Fibroblast of lung (primary cell): ENCODE measurements at regions not wholly inside any gene's neighbourhood (a gene's known extent, or its start where the extent isn't known, plus 50 kb on each side); places are given as distances from the start of the nearest gene placed in this dataset.

Experiments
- DNase-seq, 2 donors: peaks; one replicate each; pipeline versions ENCODE4 v3.0.0 to v3.0.0-alpha.2; 2010; ENCODE audit warnings: low read depth in 2 of 2
- H2AFZ ChIP-seq: 2 replicates; pipeline ENCODE4 v1.5.1; 2012; ENCODE audit warnings: low read length, control low read depth, inconsistent platforms
- H3K27ac ChIP-seq: 2 replicates; pipeline ENCODE4 v1.5.1; 2011; ENCODE audit warnings: low read length, control low read depth; ENCODE audit not compliant: insufficient read depth
- H3K27me3 ChIP-seq: 2 replicates; pipeline ENCODE4 v1.5.1; 2011; ENCODE audit warnings: mild to moderate bottlenecking, low read length; ENCODE audit not compliant: control insufficient read depth, insufficient read depth
- H3K36me3 ChIP-seq: 2 replicates; pipeline ENCODE4 v1.5.1; 2011; ENCODE audit warnings: low read length; ENCODE audit not compliant: control insufficient read depth, insufficient read depth
- H3K4me1 ChIP-seq: 2 replicates; pipeline ENCODE4 v1.5.1; 2011; ENCODE audit warnings: low read length; ENCODE audit not compliant: control insufficient read depth, insufficient read depth; ENCODE audit errors: extremely low read depth
- H3K4me2 ChIP-seq: 2 replicates; pipeline ENCODE4 v1.5.1; 2011; ENCODE audit warnings: low read length, control low read depth; ENCODE audit not compliant: insufficient read depth; ENCODE audit errors: extremely low read depth
- H3K4me3 ChIP-seq, 4 experiments: fragments of 200-600 bp in 1 of 4; sonication (generic) in 1 of 4; replicated peaks in 1 of 4; 2 replicates each; pipeline ENCODE4 v1.5.1; 2011 to 2016; ENCODE audit warnings: low read length in 4 of 4, low read depth in 3 of 4, mild to moderate bottlenecking in 3 of 4, control low read depth in 2 of 4, inconsistent platforms in 1 of 4, mixed read lengths in 1 of 4; ENCODE audit not compliant: insufficient read depth in 1 of 4; ENCODE audit errors: control extremely low read depth in 1 of 4
- H3K79me2 ChIP-seq: 2 replicates; pipeline ENCODE4 v1.5.1; 2012; ENCODE audit warnings: mild to moderate bottlenecking, low read length, inconsistent platforms; ENCODE audit not compliant: control insufficient read depth, insufficient read depth
- H3K9ac ChIP-seq: 2 replicates; pipeline ENCODE4 v1.5.1; 2011; ENCODE audit warnings: mild to moderate bottlenecking, low read length, control low read depth; ENCODE audit not compliant: insufficient read depth
- H3K9me3 ChIP-seq: 2 replicates; pipeline ENCODE4 v1.5.1; 2012; ENCODE audit warnings: low read depth, low read length; ENCODE audit not compliant: control insufficient read depth, insufficient read depth
- H4K20me1 ChIP-seq: 2 replicates; pipeline ENCODE4 v1.5.1; 2011; ENCODE audit warnings: low read length; ENCODE audit not compliant: control insufficient read depth, insufficient read depth; ENCODE audit errors: extremely low read depth
- CTCF ChIP-seq, 2 donors: IDR thresholded peaks in 1 of 2; conservative IDR thresholded peaks in 1 of 2; 1 replicate in 1 of 2; 2 replicates in 1 of 2; pipeline ENCODE4 v1.5.1; 2011 to 2012; ENCODE audit warnings: low read length in 2 of 2, control low read depth in 1 of 2, inconsistent platforms in 1 of 2, low read depth in 1 of 2, mild to moderate bottlenecking in 1 of 2
- EZH2 ChIP-seq: IDR thresholded peaks from 2 replicates; pipeline ENCODE4 v1.5.1; 2012; ENCODE audit warnings: low read length, control low read depth, mild to moderate bottlenecking; ENCODE audit errors: missing control alignments

- no peak for TF ChIP-seq EZH2
- TF ChIP-seq CTCF (conservative IDR thresholded peaks at IDR 0.05 in 1 of 2, IDR thresholded peaks at IDR 0.05 in 1 of 2; ENCODE audit: low read depth in 1 of 2, low read length in 2 of 2): no peak
- Histone ChIP-seq H3K4me1 (no peaks in the 10 kb centered on the region), H3K27ac (no peak overlapping the region), H3K4me3 (no peak overlapping the region), H3K79me2 (no peaks in the 10 kb centered on the region), H3K36me3 (no peaks in the 10 kb centered on the region), H2AFZ (no peak overlapping the region), H3K9me3 (no peaks in the 10 kb centered on the region), H3K4me2 (no peak overlapping the region), H4K20me1 (no peaks in the 10 kb centered on the region), H3K27me3 (no peaks in the 10 kb centered on the region), H3K9ac (no peak overlapping the region)
- DNase-seq: no peak
Measured at GRCh38 chr4:38306482-38307071, 346.4 kb downstream of the PTTG2 start.

GRCh38 chr4:38308728-38309311 lies 348.6 kb downstream of the PTTG2 start:
- H4K20me1 ChIP-seq: no peaks in the 10 kb centered on the region
- H3K27me3 ChIP-seq: no peaks in the 10 kb centered on the region
- no peak for TF ChIP-seq EZH2
- no peak for TF ChIP-seq CTCF (conservative IDR thresholded peaks at IDR 0.05 in 1 of 2, IDR thresholded peaks at IDR 0.05 in 1 of 2; ENCODE audit: low read depth in 1 of 2, low read length in 2 of 2)
- H3K79me2 ChIP-seq: no peaks in the 10 kb centered on the region
- H3K36me3 ChIP-seq: no peaks in the 10 kb centered on the region
- no peaks in the 10 kb centered on the region for H3K9me3 ChIP-seq
- H3K27ac ChIP-seq: no peak overlapping the region
- no peak overlapping the region for H3K4me3 ChIP-seq
- DNase-seq: peak in 1 of 2 donors; percentile 78
- no peaks in the 10 kb centered on the region for H3K4me1 ChIP-seq
- H3K4me2 ChIP-seq: no peak overlapping the region
- H3K9ac ChIP-seq: no peak overlapping the region
- no peak overlapping the region for H2AFZ ChIP-seq

- Histone ChIP-seq H2AFZ (no peak overlapping the region), H3K4me2 (no peak overlapping the region)
Measured at GRCh38 chr4:38309471-38309870, 349.3 kb downstream of the PTTG2 start.

More at GRCh38 chr4:38309471-38309870, 349.3 kb downstream of the PTTG2 start:
- no peak for DNase-seq
- no peak overlapping the region for H3K27ac ChIP-seq
- no peak overlapping the region for H3K4me3 ChIP-seq
- H3K4me1 ChIP-seq: peaks cover 2% of the 10 kb centered on the region
- H4K20me1 ChIP-seq: no peaks in the 10 kb centered on the region
- H3K9me3 ChIP-seq: no peaks in the 10 kb centered on the region
- H3K27me3 ChIP-seq: no peaks in the 10 kb centered on the region
- no peak for TF ChIP-seq EZH2
- TF ChIP-seq CTCF (conservative IDR thresholded peaks at IDR 0.05 in 1 of 2, IDR thresholded peaks at IDR 0.05 in 1 of 2; ENCODE audit: low read depth in 1 of 2, low read length in 2 of 2): no peak
- no peak overlapping the region for H3K9ac ChIP-seq
- no peaks in the 10 kb centered on the region for H3K79me2 ChIP-seq
- H3K36me3 ChIP-seq: no peaks in the 10 kb centered on the region
